Midbrain (tissue), 1 donor: ENCODE measurements at regions not wholly inside any gene's neighbourhood (a gene's known extent, or its start where the extent isn't known, plus 50 kb on each side); places are given as distances from the start of the nearest gene placed in this dataset.

ENCODE experiments used
- DNase-seq: peaks from one replicate; lab custom pipeline; 2025; lab: John Stamatoyannopoulos, UW

GRCh38 chr6:50102676-50103075 lies 52.9 kb upstream of the DEFB112 start:
- DNase-seq = no peak

GRCh38 chr6:50110587-50110986 lies 60.9 kb upstream of the DEFB112 start:
- no peak for DNase-seq

GRCh38 chr6:50112981-50113857 lies 63.5 kb upstream of the DEFB112 start:
- DNase-seq = no peak

GRCh38 chr6:50116390-50116789 lies 66.7 kb upstream of the DEFB112 start:
- DNase-seq = no peak

GRCh38 chr6:50116797-50117542 lies 67.2 kb upstream of the DEFB112 start:
- DNase-seq = no peak

GRCh38 chr6:50120300-50120699 lies 70.6 kb upstream of the DEFB112 start:
- no peak for DNase-seq

GRCh38 chr6:50123688-50124087 lies 74.0 kb upstream of the DEFB112 start:
- DNase-seq = no peak

- DNase-seq = no peak
Observed at GRCh38 chr6:50124572-50124971, 74.8 kb upstream of the DEFB112 start.

GRCh38 chr6:50128420-50129005 lies 78.8 kb upstream of the DEFB112 start:
- DNase-seq = peak; percentile 3

- no peak for DNase-seq
Observed at GRCh38 chr6:50135968-50136367, 86.2 kb upstream of the DEFB112 start.

- no peak for DNase-seq
Observed at GRCh38 chr6:50141100-50141499, 91.4 kb upstream of the DEFB112 start.

- DNase-seq = no peak
Observed at GRCh38 chr6:50143011-50143719, 93.4 kb upstream of the DEFB112 start.

- no peak for DNase-seq
Observed at GRCh38 chr6:50145125-50145524, 95.4 kb upstream of the DEFB112 start.

GRCh38 chr6:50147371-50147770 lies 97.6 kb upstream of the DEFB112 start:
- no peak for DNase-seq

- DNase-seq = no peak
Observed at GRCh38 chr6:50180646-50181045, 130.9 kb upstream of the DEFB112 start.

- DNase-seq = no peak
Observed at GRCh38 chr6:50185006-50185405, 135.3 kb upstream of the DEFB112 start.

GRCh38 chr6:50187351-50187921 lies 137.7 kb upstream of the DEFB112 start:
- no peak for DNase-seq

GRCh38 chr6:50198245-50198644 lies 148.5 kb upstream of the DEFB112 start:
- no peak for DNase-seq

- no peak for DNase-seq
Observed at GRCh38 chr6:50202766-50203165, 153.0 kb upstream of the DEFB112 start.

GRCh38 chr6:50211582-50211981 lies 161.9 kb upstream of the DEFB112 start:
- DNase-seq = no peak

- DNase-seq = no peak
Observed at GRCh38 chr6:50213146-50213545, 163.4 kb upstream of the DEFB112 start.

- no peak for DNase-seq
Observed at GRCh38 chr6:50214937-50215336, 165.2 kb upstream of the DEFB112 start.
